SK-N-MC (cell line): ENCODE measurements at regions not wholly inside any gene's neighbourhood (a gene's known extent, or its start where the extent isn't known, plus 50 kb on each side); places are given as distances from the start of the nearest gene placed in this dataset.

ENCODE experiments used
- EZH2 ChIP-seq: fragments of 200-600 bp; sonication (generic); IDR thresholded peaks from one replicate; pipeline ENCODE4 v1.6.1; 2017; ENCODE audit warnings: antibody characterized with exemption
- FOXP2 ChIP-seq: optimal IDR thresholded peaks from 2 replicates; pipeline ENCODE3; 2011; ENCODE audit warnings: mild to moderate bottlenecking, moderate library complexity; ENCODE audit not compliant: insufficient read depth; ENCODE audit errors: extremely low read length, control extremely low read depth
- POLR2AphosphoS5 ChIP-seq: IDR thresholded peaks from 2 replicates; pipeline ENCODE4 v1.6.1; 2012; ENCODE audit warnings: mild to moderate bottlenecking, low read depth, low read length, borderline replicate concordance

GRCh38 chr11:37456746-37457145, 858.7 kb upstream of the RAG2 start:
- TF ChIP-seq EZH2 (no peak), POLR2AphosphoS5 (no peak), FOXP2 (no peak)
